ENCODE measurements at regions not wholly inside any gene's neighbourhood (a gene's known extent, or its start where the extent isn't known, plus 50 kb on each side); places are given as distances from the start of the nearest gene placed in this dataset.

DNA sequence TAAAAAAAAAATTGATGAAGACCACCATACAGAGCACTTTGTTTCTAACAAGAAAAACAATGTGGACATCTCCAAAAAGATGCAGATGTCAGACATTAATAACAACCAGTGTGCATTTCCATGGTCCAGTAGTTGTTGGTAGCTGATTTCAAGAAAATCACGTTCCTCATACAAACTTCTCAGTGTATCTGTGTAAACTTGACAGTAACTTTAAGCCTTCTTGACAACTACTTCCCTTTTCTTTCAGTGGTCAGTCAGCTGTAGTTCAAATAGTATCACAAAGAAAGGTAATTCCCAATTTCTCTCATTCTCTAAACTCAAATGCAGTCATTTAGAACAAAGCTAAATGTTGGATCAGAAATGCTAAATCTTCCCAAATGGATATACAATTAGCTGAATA, 879.9 kb downstream of the AMY1C start:
- H3K79me2 ChIP-seq (ENCODE audit: control insufficient read depth, insufficient read depth, low read length): no peaks in the 10 kb centered on the region
- H2AFZ ChIP-seq (ENCODE audit: low read depth, low read length): no peak overlapping the region
- no peak overlapping the region for H3K9ac ChIP-seq (replicated peaks; ENCODE audit: extremely low read depth, insufficient read depth, low read length)
- no peak for FAIRE-seq
- ChIA-PET CTCF (no interaction called here), POLR2A (no interaction called here)
- TF ChIP-seq GATA2 (IDR thresholded peaks at IDR 0.05; ENCODE audit: insufficient read depth, insufficient read length, low read depth, low read length): no peak
- no peak for TF ChIP-seq POLR2A (IDR thresholded peaks at IDR 0.05; ENCODE audit: low read depth, low read length)
- no peak for TF ChIP-seq MAX (IDR thresholded peaks at IDR 0.05; ENCODE audit: insufficient read depth, insufficient read length)
- TF ChIP-seq FOS (IDR thresholded peaks at IDR 0.05; ENCODE audit: borderline replicate concordance, insufficient read depth, low read length): no peak
- TF ChIP-seq EZH2 (IDR thresholded peaks at IDR 0.05; ENCODE audit: borderline replicate concordance, low read depth, low read length, severe bottlenecking): no peak
- no peak for TF ChIP-seq JUN (IDR thresholded peaks at IDR 0.05; ENCODE audit: borderline replicate concordance, insufficient read depth, insufficient read length, low read depth)
- TF ChIP-seq POLR2AphosphoS5 (IDR thresholded peaks at IDR 0.05; ENCODE audit: insufficient read depth, low read depth, low read length): no peak
- no peak for TF ChIP-seq MYC (IDR thresholded peaks at IDR 0.05; ENCODE audit: low read depth, low read length)
- TF ChIP-seq, protein P1, sequence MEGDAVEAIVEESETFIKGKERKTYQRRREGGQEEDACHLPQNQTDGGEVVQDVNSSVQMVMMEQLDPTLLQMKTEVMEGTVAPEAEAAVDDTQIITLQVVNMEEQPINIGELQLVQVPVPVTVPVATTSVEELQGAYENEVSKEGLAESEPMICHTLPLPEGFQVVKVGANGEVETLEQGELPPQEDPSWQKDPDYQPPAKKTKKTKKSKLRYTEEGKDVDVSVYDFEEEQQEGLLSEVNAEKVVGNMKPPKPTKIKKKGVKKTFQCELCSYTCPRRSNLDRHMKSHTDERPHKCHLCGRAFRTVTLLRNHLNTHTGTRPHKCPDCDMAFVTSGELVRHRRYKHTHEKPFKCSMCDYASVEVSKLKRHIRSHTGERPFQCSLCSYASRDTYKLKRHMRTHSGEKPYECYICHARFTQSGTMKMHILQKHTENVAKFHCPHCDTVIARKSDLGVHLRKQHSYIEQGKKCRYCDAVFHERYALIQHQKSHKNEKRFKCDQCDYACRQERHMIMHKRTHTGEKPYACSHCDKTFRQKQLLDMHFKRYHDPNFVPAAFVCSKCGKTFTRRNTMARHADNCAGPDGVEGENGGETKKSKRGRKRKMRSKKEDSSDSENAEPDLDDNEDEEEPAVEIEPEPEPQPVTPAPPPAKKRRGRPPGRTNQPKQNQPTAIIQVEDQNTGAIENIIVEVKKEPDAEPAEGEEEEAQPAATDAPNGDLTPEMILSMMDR (IDR thresholded peaks at IDR 0.05; ENCODE audit: extremely low read depth in 1 of 2, insufficient read depth in 1 of 2, low read depth in 1 of 2, low read length in 2 of 2): no peak
- no peaks in the 10 kb centered on the region for H3K9me1 ChIP-seq (replicated peaks; ENCODE audit: control insufficient read depth, extremely low read depth, insufficient read depth, low read length)
- DNase-seq (ENCODE audit: low read depth, low spot score): no peak
- no peaks in the 10 kb centered on the region for H3K9me3 ChIP-seq (replicated peaks; ENCODE audit: control insufficient read depth, insufficient read depth, low read length)
- dilution Hi-C loops (cut with MboI; ENCODE audit: extremely low pct_ligation_motif_present, low sequenced_read_pairs): no loop called here
- H3K27me3 ChIP-seq (ENCODE audit: control insufficient read depth in 2 of 2, insufficient read depth in 2 of 2, low read length in 2 of 2): no peaks in the 10 kb centered on the region
- no peak overlapping the region for H3K4me3 ChIP-seq (replicated peaks in 1 of 3; ENCODE audit: insufficient read depth in 1 of 3, low read depth in 1 of 3, low read length in 3 of 3)
- no peak overlapping the region for H3K27ac ChIP-seq (ENCODE audit: insufficient read depth, low read depth, low read length)
- H3K4me2 ChIP-seq (ENCODE audit: insufficient read depth, low read length): no peak overlapping the region
- intact Hi-C loops (cut with micrococcal nuclease): no loop called here
- no peaks in the 10 kb centered on the region for H4K20me1 ChIP-seq (replicated peaks; ENCODE audit: control insufficient read depth, extremely low read depth, insufficient read depth, low read length)
- no peaks in the 10 kb centered on the region for H3K36me3 ChIP-seq (ENCODE audit: control insufficient read depth in 2 of 2, extremely low read depth in 1 of 2, insufficient read depth in 2 of 2, low read length in 2 of 2)
- H3K4me1 ChIP-seq (ENCODE audit: control insufficient read depth, extremely low read depth, insufficient read depth, low read length): no peaks in the 10 kb centered on the region
- BruUV-seq (replicated peaks): no TSS peak

Measured in endothelial cell of umbilical vein (primary cell).